ENCODE measurements at regions not wholly inside any gene's neighbourhood (a gene's known extent, or its start where the extent isn't known, plus 50 kb on each side); places are given as distances from the start of the nearest gene placed in this dataset.

DNA sequence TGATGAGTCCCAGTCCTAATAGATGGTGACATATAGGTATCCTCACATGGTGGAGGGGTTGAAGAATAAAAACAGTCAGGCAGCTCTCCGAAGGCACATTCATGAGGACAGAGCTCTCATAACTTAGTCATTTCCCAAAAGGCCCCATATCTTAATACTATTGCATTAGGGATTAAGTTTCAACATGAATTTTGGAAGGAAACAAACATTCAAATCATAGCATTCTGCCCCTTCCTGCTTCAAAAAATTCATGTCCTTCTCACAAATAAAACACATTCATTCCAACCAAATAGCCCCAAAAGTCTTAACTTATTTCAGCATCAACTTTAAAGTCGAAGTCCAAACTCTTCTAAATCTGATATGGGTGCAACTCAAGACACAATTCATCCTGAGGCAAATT is 277.2 kb upstream of the NR4A3 start:
- TF ChIP-seq, protein P1, sequence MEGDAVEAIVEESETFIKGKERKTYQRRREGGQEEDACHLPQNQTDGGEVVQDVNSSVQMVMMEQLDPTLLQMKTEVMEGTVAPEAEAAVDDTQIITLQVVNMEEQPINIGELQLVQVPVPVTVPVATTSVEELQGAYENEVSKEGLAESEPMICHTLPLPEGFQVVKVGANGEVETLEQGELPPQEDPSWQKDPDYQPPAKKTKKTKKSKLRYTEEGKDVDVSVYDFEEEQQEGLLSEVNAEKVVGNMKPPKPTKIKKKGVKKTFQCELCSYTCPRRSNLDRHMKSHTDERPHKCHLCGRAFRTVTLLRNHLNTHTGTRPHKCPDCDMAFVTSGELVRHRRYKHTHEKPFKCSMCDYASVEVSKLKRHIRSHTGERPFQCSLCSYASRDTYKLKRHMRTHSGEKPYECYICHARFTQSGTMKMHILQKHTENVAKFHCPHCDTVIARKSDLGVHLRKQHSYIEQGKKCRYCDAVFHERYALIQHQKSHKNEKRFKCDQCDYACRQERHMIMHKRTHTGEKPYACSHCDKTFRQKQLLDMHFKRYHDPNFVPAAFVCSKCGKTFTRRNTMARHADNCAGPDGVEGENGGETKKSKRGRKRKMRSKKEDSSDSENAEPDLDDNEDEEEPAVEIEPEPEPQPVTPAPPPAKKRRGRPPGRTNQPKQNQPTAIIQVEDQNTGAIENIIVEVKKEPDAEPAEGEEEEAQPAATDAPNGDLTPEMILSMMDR (IDR thresholded peaks at IDR 0.05), result no peak
- TF ChIP-seq EP300 (IDR thresholded peaks at IDR 0.05) (no peak), POLR2AphosphoS5 (IDR thresholded peaks at IDR 0.05) (no peak), POLR2A (IDR thresholded peaks at IDR 0.05) (no peak)
